MM.1S (cell line): ENCODE measurements at regions not wholly inside any gene's neighbourhood (a gene's known extent, or its start where the extent isn't known, plus 50 kb on each side); places are given as distances from the start of the nearest gene placed in this dataset.

Experiments used
- DNase-seq: peaks from one replicate; pipeline ENCODE4 v3.0.0-alpha.2; 2015
- H2AFZ ChIP-seq: fragments of 300-600 bp; sonication (generic); 2 replicates; pipeline ENCODE4 v1.6.0; 2016; ENCODE audit warnings: antibody characterized with exemption, low read length
- H3F3A ChIP-seq: fragments of 300-600 bp; sonication (generic); 2 replicates; pipeline ENCODE4 v1.6.1; 2016; ENCODE audit warnings: mild to moderate bottlenecking, antibody characterized with exemption, low read length, moderate library complexity, mixed read lengths; ENCODE audit not compliant: insufficient read depth
- H3K27ac ChIP-seq: fragments of 300-600 bp; sonication (generic); 2 replicates; pipeline ENCODE4 v1.5.1; 2016; ENCODE audit warnings: mild to moderate bottlenecking, low read length
- H3K27me3 ChIP-seq: fragments of 300-600 bp; sonication (generic); replicated peaks from 2 replicates; pipeline ENCODE4 v1.6.0; 2016; ENCODE audit warnings: low read length; ENCODE audit not compliant: insufficient read depth
- H3K36me3 ChIP-seq: fragments of 300-600 bp; sonication (generic); replicated peaks from 2 replicates; pipeline ENCODE4 v1.6.1; 2016; ENCODE audit warnings: mild to moderate bottlenecking, low read length, mixed read lengths; ENCODE audit not compliant: insufficient read depth
- H3K4me1 ChIP-seq: fragments of 300-600 bp; sonication (generic); 2 replicates; pipeline ENCODE4 v1.6.1; 2016; ENCODE audit warnings: low read length, mixed read lengths
- H3K4me2 ChIP-seq: fragments of 300-600 bp; sonication (generic); 2 replicates; pipeline ENCODE4 v1.6.0; 2016; ENCODE audit warnings: low read depth, low read length
- H3K4me3 ChIP-seq: fragments of 300-600 bp; sonication (generic); 2 replicates; pipeline ENCODE4 v1.5.1; 2016; ENCODE audit warnings: low read length, mixed read lengths
- H3K79me2 ChIP-seq: fragments of 300-600 bp; sonication (generic); 2 replicates; pipeline ENCODE4 v1.6.1; 2016; ENCODE audit warnings: mixed run types, low read length, mixed read lengths
- H3K9ac ChIP-seq: fragments of 300-600 bp; sonication (generic); 2 replicates; pipeline ENCODE4 v1.6.1; 2016; ENCODE audit warnings: low read length, mixed read lengths
- H3K9me2 ChIP-seq: fragments of 300-600 bp; sonication (generic); replicated peaks from 2 replicates; pipeline ENCODE4 v1.6.1; 2016; ENCODE audit warnings: mild to moderate bottlenecking, low read length, mixed read lengths; ENCODE audit not compliant: insufficient read depth
- H3K9me3 ChIP-seq: fragments of 300-600 bp; sonication (generic); replicated peaks from 2 replicates; pipeline ENCODE4 v1.6.1; 2016; ENCODE audit warnings: mild to moderate bottlenecking, low read length, mixed read lengths; ENCODE audit not compliant: insufficient read depth
- H4K20me1 ChIP-seq: fragments of 300-600 bp; sonication (generic); 2 replicates; pipeline ENCODE4 v1.6.1; 2016; ENCODE audit warnings: mild to moderate bottlenecking, low read length, moderate library complexity, mixed read lengths; ENCODE audit not compliant: insufficient read depth
- CTCF ChIP-seq: fragments of 300-600 bp; sonication (generic); IDR thresholded peaks from 2 replicates; pipeline ENCODE4 v1.5.1; 2016; ENCODE audit warnings: antibody characterized with exemption, low read length, mixed read lengths
- EZH2 ChIP-seq: fragments of 300-600 bp; sonication (generic); optimal IDR thresholded peaks from 2 replicates; pipeline ENCODE3; 2017; ENCODE audit warnings: low read depth, mild to moderate bottlenecking, antibody characterized with exemption, low read length, mixed read lengths
- EZH2phosphoT487 ChIP-seq: fragments of 300-600 bp; sonication (generic); IDR thresholded peaks from 2 replicates; pipeline ENCODE4 v1.6.1; 2018; ENCODE audit warnings: antibody characterized with exemption, low read length

DNA sequence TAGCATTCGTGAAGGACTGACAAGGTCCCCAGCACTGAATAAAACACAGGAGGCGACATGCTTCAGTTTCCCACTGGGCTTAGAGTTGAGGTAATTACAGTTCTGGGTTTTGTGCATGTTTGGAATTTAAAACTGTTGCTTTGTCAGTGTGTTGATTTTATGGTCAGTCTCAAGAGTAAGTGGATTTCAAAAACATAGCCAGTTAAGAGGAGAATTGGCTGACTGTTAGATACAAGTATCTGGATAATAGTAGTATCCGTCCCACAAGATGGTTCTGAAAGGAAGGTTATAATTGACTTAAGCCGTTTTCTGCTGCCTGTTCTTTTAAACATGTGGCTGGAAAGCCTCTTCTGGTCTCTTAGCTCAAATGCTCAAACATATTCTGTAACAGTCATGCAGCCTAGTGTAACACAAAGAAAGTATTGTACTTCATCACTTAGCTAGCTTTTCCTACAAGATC is 170.9 kb downstream of the POLR1F start:
- Histone ChIP-seq H3K9me2 (no peaks in the 10 kb centered on the region), H3K4me1 (no peaks in the 10 kb centered on the region), H3K9me3 (no peaks in the 10 kb centered on the region), H3K4me3 (no peak overlapping the region), H2AFZ (no peak overlapping the region), H3K9ac (no peak overlapping the region), H3K79me2 (no peaks in the 10 kb centered on the region), H4K20me1 (no peaks in the 10 kb centered on the region), H3K27ac (no peak overlapping the region), H3K36me3 (no peaks in the 10 kb centered on the region), H3K4me2 (0 out of 2 replicates have a peak overlapping the region, but pooled peaks have one; percentile 4), H3K27me3 (no peaks in the 10 kb centered on the region), H3F3A (no peaks in the 10 kb centered on the region)
- no peak for TF ChIP-seq CTCF
- DNase-seq, result no peak

DNA sequence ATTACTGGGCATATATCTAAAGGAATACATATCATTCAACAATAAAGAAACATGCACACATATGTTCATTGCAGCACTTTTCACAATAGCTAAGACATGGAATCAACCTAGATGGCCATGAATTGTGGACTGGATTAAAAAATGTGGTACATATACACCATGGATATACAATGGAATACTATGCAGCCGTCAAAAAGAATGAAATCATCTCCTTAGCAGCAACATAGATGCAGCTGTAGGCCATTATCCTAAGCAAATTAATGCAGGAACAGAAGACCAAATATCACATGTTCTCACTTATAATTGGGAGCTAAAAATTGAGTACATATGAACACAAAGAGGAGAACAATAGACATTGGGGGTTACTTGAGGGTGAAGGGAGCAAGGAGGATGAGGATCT is 175.6 kb downstream of the POLR1F start:
- no peak overlapping the region for H3K4me2 ChIP-seq
- no peak overlapping the region for H3K27ac ChIP-seq
- H3K9me3 ChIP-seq, result no peaks in the 10 kb centered on the region
- H3K4me1 ChIP-seq, result no peaks in the 10 kb centered on the region
- H3K4me3 ChIP-seq, result no peak overlapping the region
- no peaks in the 10 kb centered on the region for H3K79me2 ChIP-seq
- H4K20me1 ChIP-seq, result no peaks in the 10 kb centered on the region
- H3K9ac ChIP-seq, result no peak overlapping the region
- no peaks in the 10 kb centered on the region for H3K9me2 ChIP-seq
- TF ChIP-seq EZH2 (no peak), CTCF (no peak), EZH2phosphoT487 (no peak)
- H2AFZ ChIP-seq, result no peak overlapping the region
- H3K36me3 ChIP-seq, result no peaks in the 10 kb centered on the region
- no peaks in the 10 kb centered on the region for H3F3A ChIP-seq
- DNase-seq, result no peak
- no peaks in the 10 kb centered on the region for H3K27me3 ChIP-seq

- no peak overlapping the region for H2AFZ ChIP-seq
- H3K27ac ChIP-seq, result no peak overlapping the region
- no peaks in the 10 kb centered on the region for H3K27me3 ChIP-seq
- H3K9me3 ChIP-seq, result no peaks in the 10 kb centered on the region
- no peak overlapping the region for H3K4me3 ChIP-seq
- H3K9ac ChIP-seq, result no peak overlapping the region
- H3K9me2 ChIP-seq, result no peaks in the 10 kb centered on the region
- no peaks in the 10 kb centered on the region for H3K79me2 ChIP-seq
- H3K36me3 ChIP-seq, result no peaks in the 10 kb centered on the region
- no peaks in the 10 kb centered on the region for H4K20me1 ChIP-seq
- TF ChIP-seq EZH2, result no peak
- TF ChIP-seq EZH2phosphoT487, result no peak
- no peak for TF ChIP-seq CTCF
- H3F3A ChIP-seq, result no peaks in the 10 kb centered on the region
- no peak for DNase-seq
- no peak overlapping the region for H3K4me2 ChIP-seq
- H3K4me1 ChIP-seq, result no peaks in the 10 kb centered on the region
Measured at GRCh38 chr7:19530852-19531251, 178.0 kb downstream of the POLR1F start.

DNA sequence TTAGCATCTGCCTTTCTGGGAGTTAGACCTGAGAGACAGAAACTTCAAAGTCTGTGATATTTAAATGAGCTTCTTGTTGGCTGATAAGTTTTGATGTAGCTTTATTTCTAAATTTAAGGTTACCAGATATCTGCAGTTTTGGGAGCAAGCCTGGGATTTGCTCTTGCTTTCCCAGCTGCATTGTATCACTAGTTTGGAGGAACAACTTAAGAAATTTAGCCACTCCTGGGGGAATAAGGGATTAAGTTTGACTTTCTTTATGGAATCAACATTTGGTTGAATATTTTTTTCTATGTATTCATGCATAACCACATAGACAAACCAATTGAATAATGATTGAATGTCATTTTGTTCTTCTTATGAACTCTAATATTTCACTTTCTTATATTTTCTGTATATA is 178.6 kb downstream of the POLR1F start:
- Histone ChIP-seq H2AFZ (no peak overlapping the region), H3K9me3 (no peaks in the 10 kb centered on the region), H3K79me2 (no peaks in the 10 kb centered on the region), H3K36me3 (no peaks in the 10 kb centered on the region), H3K4me2 (no peak overlapping the region), H3K27me3 (no peaks in the 10 kb centered on the region), H4K20me1 (no peaks in the 10 kb centered on the region), H3K27ac (no peak overlapping the region), H3K4me1 (no peaks in the 10 kb centered on the region), H3K4me3 (no peak overlapping the region), H3F3A (no peaks in the 10 kb centered on the region), H3K9ac (no peak overlapping the region), H3K9me2 (no peaks in the 10 kb centered on the region)
- TF ChIP-seq EZH2phosphoT487 (no peak), CTCF (no peak), EZH2 (no peak)
- no peak for DNase-seq
